ENCODE measurements at regions not wholly inside any gene's neighbourhood (a gene's known extent, or its start where the extent isn't known, plus 50 kb on each side); places are given as distances from the start of the nearest gene placed in this dataset.

DNA sequence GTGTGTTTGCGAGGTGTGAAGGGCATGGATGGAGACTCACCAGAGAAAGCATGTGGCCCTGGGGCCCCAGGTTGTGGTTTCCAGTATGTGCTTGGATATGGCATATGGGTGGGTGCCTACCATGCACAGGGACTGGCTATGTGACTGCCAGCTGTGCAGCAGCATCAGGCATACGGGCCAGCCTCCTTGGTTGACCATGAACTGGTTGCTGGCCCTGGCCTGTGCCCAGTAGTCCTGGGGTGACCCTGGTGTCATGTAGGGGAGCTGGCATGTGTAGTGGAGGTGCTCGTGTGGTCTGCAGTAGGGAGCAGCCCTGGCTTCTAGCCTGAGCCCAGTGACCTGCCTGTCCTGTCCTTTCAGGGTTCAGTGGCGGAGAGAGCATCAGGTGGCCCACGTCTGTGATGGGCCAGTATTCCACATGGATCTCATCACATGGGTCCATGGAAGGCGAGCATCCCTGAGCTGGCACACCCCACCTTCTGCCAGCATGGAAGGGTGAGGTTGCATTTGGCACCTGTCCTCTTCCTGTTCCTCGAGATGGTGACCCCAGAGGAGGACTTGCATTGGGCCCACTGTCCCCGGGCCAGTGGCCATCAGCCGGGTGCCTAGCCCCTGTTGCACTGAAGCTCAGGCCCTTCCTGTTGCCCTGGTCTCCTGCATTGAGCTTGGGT, 228.9 kb downstream of the SNRPN start:
- DNase-seq, result no peak

DNA sequence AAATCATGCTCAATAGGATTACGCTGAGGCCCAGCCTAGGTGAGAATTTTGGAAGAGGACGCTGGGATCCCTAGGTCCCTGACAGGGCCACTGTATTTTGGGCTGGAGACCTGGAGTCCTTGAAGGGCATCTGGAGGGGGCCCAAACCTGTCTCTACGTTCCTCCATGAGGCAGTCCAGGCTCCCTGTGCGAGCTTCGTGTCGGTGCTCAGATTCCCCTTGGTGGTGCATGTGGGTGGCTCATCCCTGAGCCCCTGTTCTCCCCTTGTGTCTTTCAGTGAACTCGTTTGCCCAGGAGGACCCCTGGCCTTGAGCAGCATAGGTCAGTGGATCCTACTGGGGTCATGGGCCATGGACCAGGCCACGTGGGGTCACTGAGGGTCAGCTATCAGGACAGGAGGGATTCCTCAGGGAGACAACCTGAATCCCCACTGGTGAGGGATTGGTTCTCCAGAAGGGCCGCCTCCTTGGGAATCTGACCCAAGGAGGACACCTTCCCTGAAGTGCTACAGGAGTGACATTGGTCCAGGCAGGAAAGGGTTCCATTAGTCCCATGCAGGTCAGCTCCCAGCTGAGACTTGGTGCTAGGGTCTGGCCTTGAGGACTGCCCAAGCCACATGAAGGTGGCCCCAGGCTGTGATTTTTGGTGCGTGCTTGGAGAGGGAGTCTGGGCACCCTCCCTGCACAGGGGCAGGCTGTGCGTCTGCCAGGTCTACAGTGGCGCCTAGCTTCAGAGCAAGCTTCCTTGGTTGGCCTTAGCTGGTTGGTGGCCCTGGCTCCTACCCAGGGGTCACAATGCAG, 229.8 kb downstream of the SNRPN start:
- DNase-seq, result no peak

DNA sequence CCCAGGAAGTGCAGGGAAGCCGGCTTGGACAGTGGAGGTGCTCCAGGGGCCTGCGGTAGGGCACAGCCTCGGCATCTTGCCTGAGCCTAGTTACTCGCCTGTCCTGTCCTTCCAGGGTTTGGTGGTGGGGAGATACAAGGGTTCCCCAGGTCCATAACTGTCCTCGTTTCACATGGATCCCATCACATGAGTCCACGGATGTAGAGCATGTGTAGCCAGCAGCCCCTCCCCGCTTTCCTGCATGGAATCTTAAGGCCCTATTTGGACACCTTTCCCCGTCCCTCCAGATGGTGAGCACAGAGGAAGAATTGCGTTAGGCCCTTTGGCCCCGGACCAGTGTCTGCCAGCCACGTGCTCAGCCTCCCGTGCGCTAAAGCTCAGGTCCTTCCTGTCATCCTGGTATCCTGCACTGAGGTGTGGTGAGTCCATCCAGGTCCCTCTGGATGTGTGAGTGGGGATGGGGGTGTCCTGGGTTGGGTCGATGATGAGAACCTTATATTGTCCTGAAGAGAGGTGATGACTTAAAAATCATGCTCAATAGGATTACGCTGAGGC, 230.4 kb downstream of the SNRPN start:
- DNase-seq, result no peak

DNA sequence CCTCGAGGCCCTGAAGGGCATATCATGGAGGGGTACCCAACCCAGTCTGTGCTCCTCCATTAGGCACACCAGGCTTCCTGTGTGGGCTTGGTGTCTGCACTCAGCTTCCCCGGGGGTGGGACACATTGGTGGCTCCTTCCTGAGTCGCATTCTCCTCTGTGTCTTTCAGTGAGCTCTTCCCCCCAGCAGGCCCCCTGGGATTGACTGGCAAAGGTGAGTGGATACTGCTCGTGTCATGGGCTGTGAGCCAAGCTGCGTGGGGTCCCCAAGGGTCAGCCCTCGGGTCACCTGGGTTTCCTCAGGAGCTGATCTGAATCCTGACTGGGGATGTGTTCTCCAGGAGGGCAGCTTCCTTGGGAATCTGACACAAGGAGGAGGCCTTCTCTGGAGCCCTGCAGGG, 231.0 kb downstream of the SNRPN start:
- no peak for DNase-seq

DNA sequence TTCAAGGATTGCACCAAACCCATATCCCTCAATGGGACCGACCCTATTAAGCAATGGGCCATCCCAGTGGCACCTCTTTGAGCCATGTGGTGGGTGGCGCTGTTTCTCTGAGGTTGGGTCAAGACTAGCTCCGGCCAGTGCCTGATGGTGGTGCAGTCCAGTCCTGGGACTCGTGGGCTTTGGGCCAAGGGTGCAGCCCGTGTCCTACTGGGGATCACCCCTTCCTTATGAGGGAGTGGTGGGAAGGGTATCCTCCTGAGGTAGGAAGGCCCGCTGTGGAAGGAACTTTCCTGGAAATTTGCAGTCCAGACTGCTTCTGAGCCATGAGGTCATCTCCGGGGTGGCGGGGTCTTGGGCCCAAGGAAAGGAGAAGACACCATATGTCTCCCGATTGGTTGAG, 231.6 kb downstream of the SNRPN start:
- DNase-seq, result no peak

DNA sequence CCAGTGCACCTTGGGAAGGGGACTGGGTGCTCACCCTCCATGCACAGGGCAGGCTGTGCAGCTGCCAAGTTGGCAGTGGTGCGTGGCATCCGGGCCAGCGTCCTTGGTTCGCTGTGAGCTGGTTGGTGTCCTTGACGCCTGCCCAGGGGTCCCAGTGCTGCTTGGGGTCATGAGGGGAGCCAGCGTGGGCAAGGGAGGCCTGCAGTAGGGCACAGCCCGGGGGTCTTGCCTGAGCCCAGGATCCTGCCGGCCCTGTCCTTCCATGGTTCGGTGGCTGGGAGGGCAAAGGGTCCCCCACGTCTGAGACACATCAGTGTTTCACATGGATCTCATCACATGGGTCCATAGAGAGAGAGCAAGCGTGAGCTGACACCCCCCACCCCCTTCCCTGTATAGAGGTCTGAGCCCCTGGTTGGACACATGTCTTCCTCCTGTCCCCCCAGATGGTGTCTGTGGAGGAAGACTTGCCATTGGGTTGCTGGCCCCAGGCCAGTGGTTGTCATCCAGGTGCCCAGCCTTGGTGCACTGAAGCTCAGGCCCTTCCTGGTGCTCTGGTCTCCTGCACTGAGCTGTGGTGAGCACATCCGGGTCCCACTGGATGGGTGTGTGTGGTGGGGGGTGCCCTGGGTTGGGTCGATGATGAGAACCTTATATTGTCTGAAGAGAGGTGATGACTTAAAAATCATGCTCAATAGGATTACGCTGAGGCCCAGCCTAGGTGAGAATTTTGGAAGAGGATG, 232.3 kb downstream of the SNRPN start:
- DNase-seq, result no peak

DNA sequence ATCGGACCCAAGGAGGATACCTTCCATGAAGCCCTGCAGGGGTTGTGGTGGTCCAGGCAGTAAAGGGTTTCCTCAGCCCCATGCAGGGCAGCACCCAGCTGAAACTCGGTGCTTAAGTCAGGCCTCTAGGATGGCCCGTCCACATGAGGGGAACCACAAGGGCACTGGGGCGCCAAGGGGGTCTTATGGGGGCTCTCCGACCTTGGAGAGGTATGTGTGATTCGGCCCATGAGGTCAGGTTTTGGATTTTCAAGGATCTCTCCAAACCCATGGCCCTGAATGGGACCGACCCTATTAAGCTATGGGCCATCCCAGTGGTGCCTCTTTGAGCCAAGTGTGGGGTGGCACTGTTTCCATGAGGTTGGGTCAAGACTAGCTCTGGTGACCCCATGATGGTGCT, 233.3 kb downstream of the SNRPN start:
- DNase-seq, result no peak

DNA sequence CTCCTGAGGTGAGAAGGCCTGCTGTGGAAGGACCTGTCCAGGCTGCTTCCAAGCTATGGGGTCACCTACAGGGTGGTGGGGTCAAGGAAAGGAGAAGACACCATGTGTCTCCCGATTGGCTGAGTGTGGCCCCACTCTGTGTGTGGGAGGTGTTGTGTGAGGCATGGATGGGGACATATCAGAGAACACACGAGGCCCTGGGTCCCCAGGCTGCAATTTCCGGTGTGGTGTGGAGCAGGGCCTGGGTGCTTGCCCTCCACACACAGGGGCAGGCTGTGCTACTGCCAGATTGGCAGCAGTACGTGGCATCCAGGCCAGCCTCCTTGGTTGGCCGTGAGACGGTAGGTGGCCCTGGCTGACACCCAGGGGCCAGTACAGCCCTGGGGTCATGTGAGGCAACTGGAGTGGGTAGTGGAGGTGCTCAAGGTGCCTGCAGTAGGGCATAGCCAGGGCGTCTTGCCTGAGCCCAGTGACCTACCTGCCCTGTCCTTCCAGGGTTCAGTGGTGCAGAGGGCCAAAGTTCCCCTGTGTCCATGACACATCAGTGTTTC, 233.8 kb downstream of the SNRPN start:
- DNase-seq, result no peak

DNA sequence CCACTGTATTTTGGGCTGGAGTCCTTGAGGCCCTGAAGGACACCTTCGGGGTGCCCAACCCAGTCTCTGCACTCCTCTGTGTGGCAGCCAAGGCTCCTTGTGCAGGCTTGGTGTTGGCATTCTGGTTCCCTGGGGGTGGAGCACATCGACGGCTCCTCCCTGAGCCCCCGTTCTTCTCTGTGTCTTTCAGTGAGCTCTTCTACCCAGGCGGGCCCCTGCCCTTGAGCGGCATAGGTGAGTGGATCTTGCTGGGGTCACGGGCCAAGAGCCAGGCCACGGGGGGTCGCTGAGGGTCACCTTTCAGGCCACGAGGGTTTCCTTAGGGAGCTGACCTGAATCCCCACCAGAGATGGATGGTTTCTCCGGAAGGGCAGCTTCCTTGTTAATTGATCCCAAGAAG, 234.8 kb downstream of the SNRPN start:
- DNase-seq, result no peak

DNA sequence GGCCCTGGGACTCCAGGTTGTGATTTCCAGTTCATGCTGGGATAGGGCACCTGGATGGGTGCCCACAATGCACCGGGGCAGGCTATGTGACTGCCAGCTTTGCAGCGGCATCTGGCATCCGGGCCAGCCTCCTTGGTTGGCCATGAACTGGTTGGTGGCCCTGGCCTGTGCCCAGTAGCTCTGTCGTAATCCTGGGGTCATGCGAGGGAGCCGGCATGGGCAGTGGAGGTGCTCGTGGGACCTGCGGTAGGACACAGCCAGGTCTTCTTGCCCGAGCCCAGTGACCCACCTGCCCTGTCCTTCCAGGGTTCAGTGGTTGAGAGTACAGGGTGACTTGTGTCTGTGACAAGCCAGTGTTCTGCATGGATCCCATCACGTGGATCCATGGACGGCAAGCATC, 237.9 kb downstream of the SNRPN start:
- DNase-seq, result no peak

DNA sequence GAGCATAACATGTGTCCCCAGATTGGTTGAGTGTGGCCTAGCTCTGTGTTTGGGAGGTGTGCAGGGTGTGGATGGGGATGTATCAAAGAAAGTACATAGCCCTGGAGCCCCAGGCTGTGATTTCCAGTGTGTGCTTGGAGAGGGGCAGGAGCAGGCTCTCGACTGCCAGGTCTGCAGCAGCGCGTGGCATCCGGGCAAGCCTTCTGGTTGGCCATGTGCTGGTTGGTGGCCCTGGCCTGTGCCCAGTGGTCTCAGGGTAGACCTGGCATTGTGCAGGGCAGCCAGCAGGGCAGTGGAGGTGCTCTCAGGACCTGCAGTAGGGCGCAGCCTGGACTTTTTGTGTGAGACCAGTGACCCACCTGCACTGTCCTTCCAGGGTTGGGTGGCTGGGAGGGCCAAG, 231.5 kb downstream of the UBE3A start:
- DNase-seq, result no peak

DNA sequence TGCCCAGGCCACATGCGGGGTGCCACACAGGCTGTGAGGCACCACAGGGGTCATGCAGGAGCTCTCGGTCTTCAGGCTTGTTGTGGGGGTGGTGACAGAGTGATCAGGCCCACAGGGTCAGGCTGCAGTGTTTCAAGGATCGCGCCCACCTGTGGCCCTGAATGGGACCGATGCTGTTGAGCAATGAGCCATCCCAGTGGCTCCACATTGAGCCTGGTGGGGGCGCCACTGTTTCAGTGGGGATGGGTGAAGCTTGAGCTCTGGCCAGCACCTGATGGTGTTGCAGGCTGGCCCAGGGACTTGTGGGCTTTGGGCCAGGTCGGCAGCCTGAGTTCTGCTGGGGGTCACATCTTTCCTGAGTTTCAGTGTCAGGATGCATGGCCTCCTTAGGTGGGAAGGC, 230.1 kb downstream of the UBE3A start:
- DNase-seq, result no peak

DNA sequence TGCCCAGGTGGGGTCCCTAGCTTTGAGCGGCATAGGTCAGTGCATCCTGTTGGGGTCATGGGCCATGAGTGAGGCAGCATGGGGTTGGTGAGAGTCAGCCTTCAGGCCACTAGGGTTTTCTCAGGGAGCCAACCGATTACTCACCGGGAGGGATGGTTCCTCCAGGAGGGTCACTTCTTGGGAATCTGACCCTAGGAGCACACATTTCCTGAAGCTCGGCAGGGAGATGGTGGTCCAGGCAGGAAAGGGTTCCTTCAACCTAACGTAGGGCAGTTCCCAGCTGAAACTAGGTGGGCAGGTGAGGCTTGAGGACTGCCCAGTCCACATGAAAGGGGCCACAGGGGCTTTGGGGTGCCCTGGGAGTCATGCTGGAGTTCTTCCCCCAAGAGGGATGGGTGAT, 218.0 kb downstream of the UBE3A start:
- DNase-seq, result no peak

DNA sequence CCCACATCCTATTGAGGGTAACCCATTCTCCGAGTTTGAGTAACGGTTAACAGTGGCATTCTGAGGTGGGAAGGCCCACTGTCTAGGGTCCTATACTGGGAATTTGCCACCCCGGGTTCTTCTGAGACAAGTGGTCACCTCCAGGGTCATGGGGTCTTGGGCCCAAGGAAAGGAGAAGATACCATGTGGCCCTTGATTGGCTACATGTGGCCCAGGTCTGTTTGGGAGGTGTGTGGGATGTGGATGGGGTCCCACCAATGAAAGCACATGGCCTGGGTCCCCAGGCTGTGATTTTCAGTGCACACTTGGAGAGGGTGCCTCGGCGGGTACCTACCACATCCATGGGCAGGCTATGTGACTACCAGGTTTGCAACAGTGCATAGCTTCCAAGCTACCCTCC, 214.4 kb downstream of the UBE3A start:
- no peak for DNase-seq

DNA sequence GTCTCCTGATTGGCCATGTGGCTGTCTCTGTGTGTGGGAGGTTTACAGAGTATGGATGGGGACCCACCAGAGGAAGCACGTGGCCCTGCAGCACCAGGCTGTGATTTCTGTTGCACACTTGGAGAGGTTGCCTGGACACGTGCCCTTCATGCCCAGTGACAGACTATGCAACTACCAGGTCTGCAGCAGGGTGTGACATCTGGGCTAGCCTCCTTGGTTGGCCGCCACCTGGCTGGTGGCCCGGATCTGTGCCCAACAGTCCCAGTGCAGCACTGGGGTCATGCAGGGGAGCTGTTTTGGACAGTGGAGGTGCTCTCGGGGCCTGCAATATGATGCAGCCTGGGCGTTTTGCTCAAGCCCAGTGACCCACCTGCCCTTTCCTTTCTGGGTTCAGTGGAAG, 212.5 kb downstream of the UBE3A start:
- no peak for DNase-seq

DNA sequence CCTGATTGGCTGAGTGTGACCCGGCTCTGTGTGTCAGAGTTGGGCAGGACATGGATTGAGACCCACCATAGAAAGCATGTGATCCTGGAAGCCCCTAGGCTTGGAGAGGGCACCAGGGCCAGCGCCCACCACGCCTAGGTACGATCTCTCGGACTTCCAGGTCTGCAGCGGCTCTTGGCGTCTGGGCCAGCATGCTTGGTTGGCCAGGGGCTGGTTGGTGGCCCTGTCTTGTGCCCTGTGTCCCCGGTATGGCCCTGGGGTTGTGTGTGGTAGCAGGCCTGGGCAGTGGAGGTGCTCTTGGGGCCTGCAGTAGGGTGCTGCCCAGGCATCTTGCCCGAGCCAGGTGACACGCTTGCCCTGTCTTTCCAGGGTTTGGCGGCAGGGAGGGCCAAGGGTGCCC, 210.6 kb downstream of the UBE3A start:
- no peak for DNase-seq

DNA sequence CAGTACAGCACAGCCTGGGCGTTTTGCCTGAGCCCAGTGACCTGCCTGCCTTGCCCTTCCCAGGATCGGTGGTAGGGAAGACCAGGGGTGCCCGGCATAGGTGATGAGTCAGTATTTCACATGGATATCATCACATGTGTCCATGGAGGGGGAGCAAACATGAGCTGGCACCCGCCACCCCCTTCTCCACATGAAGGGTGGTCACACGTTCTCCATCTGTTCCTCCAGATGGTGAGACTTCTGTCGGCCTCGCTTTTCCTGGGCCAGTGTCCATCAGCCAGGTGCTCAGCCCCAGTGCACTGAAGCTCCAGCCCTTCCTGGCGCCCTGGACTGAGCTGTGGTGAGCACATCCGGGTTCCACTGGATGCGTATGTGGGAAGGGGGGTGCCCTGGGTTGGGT, 208.4 kb downstream of the UBE3A start:
- no peak for DNase-seq

DNA sequence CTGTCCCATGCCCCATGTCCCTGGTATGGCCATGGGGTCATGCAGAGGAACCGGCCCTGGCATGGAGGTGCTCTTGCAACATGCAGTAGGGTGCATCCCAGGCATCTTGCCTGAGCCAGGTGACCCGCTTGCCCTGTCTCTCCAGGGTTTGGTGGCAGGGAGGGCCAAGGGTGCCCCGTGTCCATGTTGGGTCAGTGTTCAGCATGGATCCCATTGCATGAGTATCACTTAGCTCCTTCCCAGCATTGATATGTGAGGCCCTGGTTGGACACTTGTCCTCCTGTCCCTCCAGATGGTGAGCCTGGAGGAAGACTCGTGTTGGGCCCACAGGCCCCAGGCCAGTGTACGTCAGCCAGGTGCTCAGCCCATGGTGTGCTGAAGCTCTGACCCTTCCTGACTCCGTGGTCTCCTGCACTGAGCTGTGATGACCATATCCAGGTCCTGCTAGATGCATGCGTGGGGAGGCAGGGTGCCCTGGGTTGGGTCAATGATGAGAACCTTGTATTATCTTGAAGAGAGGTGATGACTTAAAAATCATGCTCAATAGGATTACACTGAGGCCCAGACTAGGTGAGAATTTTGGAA, 205.0 kb downstream of the UBE3A start:
- no peak for DNase-seq

DNA sequence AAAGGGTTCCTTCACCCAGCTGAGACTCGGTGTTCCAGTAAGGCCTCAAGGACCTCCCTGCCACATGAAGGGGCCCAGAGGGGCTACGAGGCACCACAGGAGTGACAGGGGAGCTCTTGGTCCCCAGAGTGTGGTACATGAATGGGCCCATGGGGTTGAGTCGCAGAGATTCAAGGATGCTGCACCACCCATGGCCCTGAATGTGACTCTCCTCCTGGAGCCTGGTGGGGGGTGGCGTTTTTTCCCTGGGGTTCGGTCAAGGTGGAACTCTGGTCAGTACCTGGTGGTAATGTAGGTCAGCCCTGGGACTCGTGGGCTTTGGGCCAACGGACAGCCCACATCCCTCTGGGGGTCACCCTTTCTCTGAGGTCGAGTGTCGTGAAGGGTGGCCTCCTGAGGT, 204.0 kb downstream of the UBE3A start:
- DNase-seq, result no peak

DNA sequence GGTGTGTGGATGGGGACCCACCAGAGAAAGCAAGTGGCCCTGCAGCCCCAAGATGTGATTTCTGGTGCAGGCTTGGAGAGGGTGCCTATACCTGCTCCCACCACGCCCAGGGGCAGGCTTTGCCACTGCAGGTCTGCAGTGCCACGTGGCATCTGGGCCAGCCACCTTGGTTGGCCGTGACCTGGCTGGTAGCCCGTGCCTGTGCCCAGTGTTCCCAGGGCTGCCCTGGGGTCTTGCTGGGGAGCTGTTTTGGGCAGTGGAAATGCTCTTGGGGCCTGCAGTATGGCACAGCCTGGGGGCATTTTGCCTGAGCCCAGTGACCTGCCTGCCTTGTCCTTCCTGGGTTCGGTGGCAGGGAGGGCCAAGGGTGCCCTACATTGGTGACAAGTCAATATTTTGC, 203.4 kb downstream of the UBE3A start:
- DNase-seq, result no peak

DNA sequence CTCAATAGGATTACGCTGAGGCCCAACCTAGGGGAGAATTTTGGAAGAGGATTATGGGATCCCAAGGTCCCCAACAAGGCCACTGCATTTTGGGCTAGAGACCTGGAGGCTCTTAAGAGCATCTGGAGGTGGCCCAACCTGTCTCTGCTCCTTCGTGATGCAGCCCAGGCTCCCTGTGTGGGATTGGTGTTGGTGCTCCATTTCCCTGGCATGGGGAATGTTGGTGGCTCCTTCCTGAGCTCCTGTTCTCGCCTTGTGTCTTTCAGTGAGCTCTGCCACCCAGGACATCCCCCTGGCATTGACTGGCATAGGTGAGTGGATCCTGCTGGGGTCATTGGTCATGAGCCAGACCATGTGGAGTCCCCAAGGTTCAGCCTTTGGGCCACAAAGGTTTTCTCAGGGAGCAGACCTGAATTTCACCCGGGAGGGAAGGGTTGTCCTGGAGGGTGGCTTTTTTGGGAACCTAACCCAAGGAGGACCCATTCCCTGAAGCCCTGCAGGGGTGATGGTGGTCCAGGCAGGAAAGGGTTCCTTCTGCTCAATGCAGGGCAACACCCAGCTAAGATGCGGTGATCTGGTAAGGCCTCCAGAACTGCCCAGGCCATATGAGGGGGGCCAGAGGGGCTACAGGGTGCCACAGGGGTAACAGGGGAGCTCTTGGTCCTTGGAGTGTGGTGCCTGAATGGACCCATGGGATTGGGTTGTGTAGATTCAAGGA, 202.5 kb downstream of the UBE3A start:
- no peak for DNase-seq

DNA sequence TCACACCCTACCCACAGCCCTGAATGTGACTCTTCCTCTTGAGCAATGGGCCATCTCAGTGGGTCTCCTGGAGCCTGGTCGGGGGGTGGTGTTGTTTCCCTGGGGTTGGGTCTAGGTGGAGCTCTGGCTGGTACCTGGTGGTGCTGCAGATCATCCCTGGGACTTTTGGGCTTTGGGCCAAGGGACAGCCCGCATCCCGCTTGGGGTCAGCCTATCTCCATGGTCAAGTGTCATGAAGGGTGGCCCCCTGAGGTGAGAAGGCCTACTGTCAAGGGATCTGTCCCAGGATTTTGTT, 202.0 kb downstream of the UBE3A start:
- no peak for DNase-seq
